A549 (cell line): ENCODE measurements at regions not wholly inside any gene's neighbourhood (a gene's known extent, or its start where the extent isn't known, plus 50 kb on each side); places are given as distances from the start of the nearest gene placed in this dataset.
A peak's percentile ranks its signal among the peaks of the same experiment; 100 is the strongest.

Experiments
- ATAC-seq, 2 experiments: fragments of 200-7000 bp in 1 of 2; fragments of >200 bp in 1 of 2; cut with Nextera tagmentation in 1 of 2; cut with Tn5 transposase in 1 of 2; 3 replicates each; pipeline versions ENCODE4 v1.8.0 to v1.9.1; 2018 to 2020; ENCODE audit warnings: mild to moderate bottlenecking in 1 of 2, moderate library complexity in 1 of 2
- CTCF ChIA-PET: fragments of 300-600 bp; sonication (Branson Sonifier 250); formaldehyde crosslinking; extraction: SDS; loops from one replicate; lab custom pipeline; 2021; ENCODE audit warnings: antibody characterized with exemption, inconsistent platforms; lab: Yijun Ruan, JAX
- POLR2A ChIA-PET: fragments of 350-600 bp; formaldehyde crosslinking; extraction: SDS; loops from one replicate; lab custom pipeline; 2021; ENCODE audit warnings: antibody characterized with exemption, inconsistent platforms; lab: Yijun Ruan, JAX
- DNase-seq, 2 experiments: peaks; one replicate each; pipeline versions ENCODE4 v3.0.0 to v3.0.0-alpha.2; 2011 to 2016; ENCODE audit warnings: low read depth in 1 of 2, low spot score in 1 of 2
- FAIRE-seq: peaks from 2 replicates; lab custom pipeline; 2011; peaks lifted over from hg19 to GRCh38; lab: Jason Lieb, UNC
- H3K27ac ChIP-seq, 2 experiments: fragments of >200 bp; sonication (Bioruptor Twin); formaldehyde crosslinking; 3 replicates each; pipeline ENCODE4 v1.5.1; 2016 to 2017
- H3K4me1 ChIP-seq: fragments of >200 bp; sonication (Bioruptor Twin); formaldehyde crosslinking; 3 replicates; pipeline ENCODE4 v1.6.1; 2016
- H3K4me2 ChIP-seq: fragments of >200 bp; sonication (Bioruptor Twin); formaldehyde crosslinking; 3 replicates; pipeline ENCODE4 v1.6.1; 2016
- H3K4me3 ChIP-seq: fragments of >200 bp; sonication (Bioruptor Twin); formaldehyde crosslinking; 3 replicates; pipeline ENCODE4 v1.5.1; 2016
- H3K9me3 ChIP-seq: fragments of >200 bp; sonication (Bioruptor Twin); formaldehyde crosslinking; 3 replicates; pipeline ENCODE4 v1.6.1; 2016
- BCL3 ChIP-seq: fragments of >200 bp; sonication (Bioruptor Twin); formaldehyde crosslinking; IDR thresholded peaks from 3 replicates; pipeline ENCODE4 v1.6.1; 2016
- CBX2 ChIP-seq: fragments of 200-600 bp; sonication (generic); IDR thresholded peaks from 2 replicates; pipeline ENCODE4 v1.6.1; 2016; ENCODE audit warnings: low read depth, mild to moderate bottlenecking, borderline replicate concordance
- CBX8 ChIP-seq: fragments of 200-600 bp; sonication (generic); IDR thresholded peaks from 2 replicates; pipeline ENCODE4 v1.6.1; 2016
- CTCF ChIP-seq: fragments of >200 bp; sonication (Bioruptor Twin); formaldehyde crosslinking; IDR thresholded peaks from 3 replicates; pipeline ENCODE4 v1.5.1; 2016
- EHMT2 ChIP-seq: fragments of 200-600 bp; sonication (generic); IDR thresholded peaks from 2 replicates; pipeline ENCODE4 v1.6.1; 2016; ENCODE audit warnings: antibody characterized with exemption, low read depth, mild to moderate bottlenecking, moderate library complexity
- FOSB ChIP-seq: fragments of 250-450 bp; sonication (Bioruptor Pico); IDR thresholded peaks from 2 replicates; pipeline ENCODE4 v1.5.0; 2020; ENCODE audit warnings: mild to moderate bottlenecking, moderate library complexity
- FOSL2 ChIP-seq, 2 experiments: fragments of 450-650 bp in 1 of 2; fragments of >200 bp in 1 of 2; sonication (Bioruptor Twin) in 1 of 2; formaldehyde crosslinking; IDR thresholded peaks; 2 replicates each; pipeline versions ENCODE4 v1.5.0 to v1.6.1; 2016 to 2020; ENCODE audit warnings: mild to moderate bottlenecking in 1 of 2, moderate library complexity in 1 of 2
- HMGXB4 ChIP-seq: fragments of 250-450 bp; sonication (Bioruptor Pico); IDR thresholded peaks from 2 replicates; pipeline ENCODE4 v1.5.0; 2021; ENCODE audit warnings: mild to moderate bottlenecking, moderate library complexity, borderline replicate concordance
- HOXB5 ChIP-seq: fragments of 250-450 bp; sonication (Bioruptor Pico); IDR thresholded peaks from 2 replicates; pipeline ENCODE4 v1.5.0; 2020; ENCODE audit warnings: mild to moderate bottlenecking, moderate library complexity
- JUNB ChIP-seq: fragments of >200 bp; sonication (Bioruptor Twin); formaldehyde crosslinking; IDR thresholded peaks from 2 replicates; pipeline ENCODE4 v1.6.1; 2016
- MYC ChIP-seq: IDR thresholded peaks from 2 replicates; pipeline ENCODE4 v1.6.1; 2012; ENCODE audit warnings: mild to moderate bottlenecking, inconsistent platforms, low read length, improper control_type of control experiment, borderline replicate concordance
- NFE2L2 ChIP-seq: fragments of 150-350 bp; conservative IDR thresholded peaks from 2 replicates; pipeline ENCODE4 v1.6.1; 2014; ENCODE audit warnings: low read length
- NPAS2 ChIP-seq: fragments of 250-450 bp; sonication (Bioruptor Pico); IDR thresholded peaks from 2 replicates; pipeline ENCODE4 v1.8.0; 2022; ENCODE audit warnings: mild to moderate bottlenecking, moderate library complexity, borderline replicate concordance
- RAD21 ChIP-seq, 2 experiments: fragments of >200 bp in 1 of 2; sonication (Bioruptor Twin) in 1 of 2; formaldehyde crosslinking in 1 of 2; IDR thresholded peaks in 1 of 2; conservative IDR thresholded peaks in 1 of 2; 2 replicates in 1 of 2; 3 replicates in 1 of 2; pipeline ENCODE4 v1.6.1; 2012 to 2018; ENCODE audit warnings: inconsistent platforms in 1 of 2
- RARB ChIP-seq: fragments of 250-450 bp; sonication (Bioruptor Pico); IDR thresholded peaks from 2 replicates; pipeline ENCODE4 v1.8.0; 2021; ENCODE audit warnings: mild to moderate bottlenecking, moderate library complexity
- RNF2 ChIP-seq: fragments of 200-600 bp; sonication (generic); IDR thresholded peaks from 2 replicates; pipeline ENCODE4 v1.6.1; 2016; ENCODE audit warnings: low read depth, mild to moderate bottlenecking, antibody characterized with exemption, moderate library complexity, borderline replicate concordance
- SMC3 ChIP-seq: fragments of >200 bp; sonication (Bioruptor Twin); formaldehyde crosslinking; IDR thresholded peaks from 3 replicates; pipeline ENCODE4 v1.6.1; 2018; ENCODE audit warnings: inconsistent platforms
- SREBF2 ChIP-seq: fragments of 450-650 bp; IDR thresholded peaks from 2 replicates; pipeline ENCODE4 v1.6.1; 2014; ENCODE audit warnings: mild to moderate bottlenecking, moderate library complexity
- ZFP36 ChIP-seq: fragments of 450-650 bp; IDR thresholded peaks from 2 replicates; pipeline ENCODE4 v1.6.1; 2014; ENCODE audit warnings: borderline replicate concordance; ENCODE audit not compliant: partially characterized antibody
- WGBS: methylation state at CpG from one replicate; pipeline ENCODE4 v1.1.6; 2017; ENCODE audit errors: missing lambda C conversion rate; 5-methylcytosine and 5-hydroxymethylcytosine counted together
- TF ChIP-seq, protein P1 (sequence below): IDR thresholded peaks from 2 replicates; pipeline ENCODE4 v1.6.1; 2012
- TF ChIP-seq, protein P2 (sequence below): fragments of 450-650 bp; IDR thresholded peaks from 2 replicates; pipeline ENCODE4 v1.6.1; 2014; ENCODE audit warnings: antibody characterized with exemption

GRCh38 chr20:19828232-19828631 is 70.2 kb downstream of the RIN2 start:
- ATAC-seq = peak; percentile 80 to 88
- POLR2A ChIA-PET = interaction anchor here (0.8 to 1.6 kb wide), 3 partner anchors 13 to 147 kb away, joined by 3 to 7 read pairs (median 6); no protein-coding TSS in a partner anchor
- CTCF ChIA-PET = interaction anchor here (0.7 to 5.0 kb wide), 38 partner anchors 9 to 185 kb away, joined by 3 to 55 read pairs (median 4); no protein-coding TSS in a partner anchor
- DNase-seq = peak; percentile 64 to 71
- peak overlapping the region; percentile 54 for H3K4me2 ChIP-seq
- no peaks in the 10 kb centered on the region for H3K9me3 ChIP-seq
- TF ChIP-seq NFE2L2 = no peak
- no peak for TF ChIP-seq RARB (CRISPR knock-in tag)
- TF ChIP-seq ZFP36 = no peak
- TF ChIP-seq HOXB5 (CRISPR knock-in tag) = no peak
- no peak for TF ChIP-seq RNF2
- TF ChIP-seq FOSB (CRISPR knock-in tag) = no peak
- no peak for TF ChIP-seq EHMT2
- no peak for TF ChIP-seq CBX8
- no peak for TF ChIP-seq SREBF2
- no peak for TF ChIP-seq FOSL2 (IDR thresholded peaks at IDR 0.05)
- peak; percentile 55; the same call in 1 of the 2 replicates for TF ChIP-seq FOSL2 (CRISPR knock-in tag; IDR thresholded peaks at IDR 0.05)
- no peak for TF ChIP-seq NPAS2 (CRISPR knock-in tag)
- TF ChIP-seq BCL3 = no peak
- no peak for TF ChIP-seq HMGXB4
- peak; percentile 45 to 53; a peak in 2 of 5 replicates for TF ChIP-seq RAD21 (conservative IDR thresholded peaks at IDR 0.05 in 1 of 2, IDR thresholded peaks at IDR 0.05 in 1 of 2)
- TF ChIP-seq CTCF = peak; percentile 56
- peak; percentile 54 for TF ChIP-seq SMC3
- no peak for TF ChIP-seq JUNB
- TF ChIP-seq, protein P1, sequence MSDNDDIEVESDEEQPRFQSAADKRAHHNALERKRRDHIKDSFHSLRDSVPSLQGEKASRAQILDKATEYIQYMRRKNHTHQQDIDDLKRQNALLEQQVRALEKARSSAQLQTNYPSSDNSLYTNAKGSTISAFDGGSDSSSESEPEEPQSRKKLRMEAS = 0 out of 2 replicates have a peak, but pooled peaks have one; percentile 18
- no peak for TF ChIP-seq MYC
- TF ChIP-seq CBX2 = no peak
- TF ChIP-seq, protein P2, sequence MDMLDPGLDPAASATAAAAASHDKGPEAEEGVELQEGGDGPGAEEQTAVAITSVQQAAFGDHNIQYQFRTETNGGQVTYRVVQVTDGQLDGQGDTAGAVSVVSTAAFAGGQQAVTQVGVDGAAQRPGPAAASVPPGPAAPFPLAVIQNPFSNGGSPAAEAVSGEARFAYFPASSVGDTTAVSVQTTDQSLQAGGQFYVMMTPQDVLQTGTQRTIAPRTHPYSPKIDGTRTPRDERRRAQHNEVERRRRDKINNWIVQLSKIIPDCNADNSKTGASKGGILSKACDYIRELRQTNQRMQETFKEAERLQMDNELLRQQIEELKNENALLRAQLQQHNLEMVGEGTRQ = no peak
- 6% methylated on average over 4 of the region's 4 CpGs for WGBS
- peak; percentile 56 for FAIRE-seq
- H3K4me3 ChIP-seq = no peak overlapping the region
- H3K4me1 ChIP-seq = peaks cover 21% of the 10 kb centered on the region
- H3K27ac ChIP-seq = peak overlapping the region; percentile 31 to 75; a peak in 4 of 6 replicates
